ENCODE measurements at regions not wholly inside any gene's neighbourhood (a gene's known extent, or its start where the extent isn't known, plus 50 kb on each side); places are given as distances from the start of the nearest gene placed in this dataset.

DNA sequence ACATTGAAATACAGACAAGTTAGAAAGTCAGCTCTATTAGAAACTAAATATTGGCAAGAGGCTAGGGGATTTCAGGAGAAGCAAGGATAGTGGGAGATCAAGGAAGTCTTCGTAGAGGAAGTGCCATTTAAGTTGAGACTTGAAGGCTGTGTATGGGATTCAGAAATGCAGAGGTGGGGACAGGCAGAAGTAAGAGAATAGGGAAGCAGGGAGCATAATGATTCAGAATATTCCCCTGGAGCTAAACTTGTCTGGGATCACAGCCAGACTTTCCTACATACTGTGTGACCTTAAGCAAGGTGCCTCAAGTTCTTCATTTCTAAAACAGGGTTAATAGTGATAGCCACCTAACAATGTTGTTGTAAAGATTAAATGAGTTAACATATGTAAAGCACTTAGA is 108.8 kb downstream of the DDIT4L start:
- no peaks in the 10 kb centered on the region for H3K27me3 ChIP-seq (ENCODE audit: control insufficient read depth, insufficient read depth, low read length)
- intact Hi-C loops (cut with micrococcal nuclease; ENCODE audit: unreplicated experiment) (no loop called here), in situ Hi-C loops (cut with HindIII; ENCODE audit: low pct_unique_long_range_greater_than_20kb, low sequenced_read_pairs) (no loop called here)
- H3K4me3 ChIP-seq (ENCODE audit: low read depth in 2 of 2, low read length in 2 of 2): no peak overlapping the region
- no peaks in the 10 kb centered on the region for H3K4me1 ChIP-seq (ENCODE audit: control insufficient read depth, insufficient read depth, low read length)
- no TSS peak for BruUV-seq (replicated peaks)
- H3K27ac ChIP-seq (ENCODE audit: low read length): no peak overlapping the region
- ChIA-PET CTCF (no interaction called here), POLR2A (no interaction called here)
- TF ChIP-seq, protein P1, sequence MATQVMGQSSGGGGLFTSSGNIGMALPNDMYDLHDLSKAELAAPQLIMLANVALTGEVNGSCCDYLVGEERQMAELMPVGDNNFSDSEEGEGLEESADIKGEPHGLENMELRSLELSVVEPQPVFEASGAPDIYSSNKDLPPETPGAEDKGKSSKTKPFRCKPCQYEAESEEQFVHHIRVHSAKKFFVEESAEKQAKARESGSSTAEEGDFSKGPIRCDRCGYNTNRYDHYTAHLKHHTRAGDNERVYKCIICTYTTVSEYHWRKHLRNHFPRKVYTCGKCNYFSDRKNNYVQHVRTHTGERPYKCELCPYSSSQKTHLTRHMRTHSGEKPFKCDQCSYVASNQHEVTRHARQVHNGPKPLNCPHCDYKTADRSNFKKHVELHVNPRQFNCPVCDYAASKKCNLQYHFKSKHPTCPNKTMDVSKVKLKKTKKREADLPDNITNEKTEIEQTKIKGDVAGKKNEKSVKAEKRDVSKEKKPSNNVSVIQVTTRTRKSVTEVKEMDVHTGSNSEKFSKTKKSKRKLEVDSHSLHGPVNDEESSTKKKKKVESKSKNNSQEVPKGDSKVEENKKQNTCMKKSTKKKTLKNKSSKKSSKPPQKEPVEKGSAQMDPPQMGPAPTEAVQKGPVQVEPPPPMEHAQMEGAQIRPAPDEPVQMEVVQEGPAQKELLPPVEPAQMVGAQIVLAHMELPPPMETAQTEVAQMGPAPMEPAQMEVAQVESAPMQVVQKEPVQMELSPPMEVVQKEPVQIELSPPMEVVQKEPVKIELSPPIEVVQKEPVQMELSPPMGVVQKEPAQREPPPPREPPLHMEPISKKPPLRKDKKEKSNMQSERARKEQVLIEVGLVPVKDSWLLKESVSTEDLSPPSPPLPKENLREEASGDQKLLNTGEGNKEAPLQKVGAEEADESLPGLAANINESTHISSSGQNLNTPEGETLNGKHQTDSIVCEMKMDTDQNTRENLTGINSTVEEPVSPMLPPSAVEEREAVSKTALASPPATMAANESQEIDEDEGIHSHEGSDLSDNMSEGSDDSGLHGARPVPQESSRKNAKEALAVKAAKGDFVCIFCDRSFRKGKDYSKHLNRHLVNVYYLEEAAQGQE (IDR thresholded peaks at IDR 0.05; ENCODE audit: insufficient read depth in 1 of 2, low read depth in 2 of 2, low read length in 1 of 2): no peak
- TF ChIP-seq SIN3A (IDR thresholded peaks at IDR 0.05; ENCODE audit: borderline replicate concordance, insufficient read depth, low read depth, low read length): no peak
- TF ChIP-seq, protein P2, sequence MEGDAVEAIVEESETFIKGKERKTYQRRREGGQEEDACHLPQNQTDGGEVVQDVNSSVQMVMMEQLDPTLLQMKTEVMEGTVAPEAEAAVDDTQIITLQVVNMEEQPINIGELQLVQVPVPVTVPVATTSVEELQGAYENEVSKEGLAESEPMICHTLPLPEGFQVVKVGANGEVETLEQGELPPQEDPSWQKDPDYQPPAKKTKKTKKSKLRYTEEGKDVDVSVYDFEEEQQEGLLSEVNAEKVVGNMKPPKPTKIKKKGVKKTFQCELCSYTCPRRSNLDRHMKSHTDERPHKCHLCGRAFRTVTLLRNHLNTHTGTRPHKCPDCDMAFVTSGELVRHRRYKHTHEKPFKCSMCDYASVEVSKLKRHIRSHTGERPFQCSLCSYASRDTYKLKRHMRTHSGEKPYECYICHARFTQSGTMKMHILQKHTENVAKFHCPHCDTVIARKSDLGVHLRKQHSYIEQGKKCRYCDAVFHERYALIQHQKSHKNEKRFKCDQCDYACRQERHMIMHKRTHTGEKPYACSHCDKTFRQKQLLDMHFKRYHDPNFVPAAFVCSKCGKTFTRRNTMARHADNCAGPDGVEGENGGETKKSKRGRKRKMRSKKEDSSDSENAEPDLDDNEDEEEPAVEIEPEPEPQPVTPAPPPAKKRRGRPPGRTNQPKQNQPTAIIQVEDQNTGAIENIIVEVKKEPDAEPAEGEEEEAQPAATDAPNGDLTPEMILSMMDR (IDR thresholded peaks at IDR 0.05): no peak
- no peak for TF ChIP-seq POLR2AphosphoS5 (IDR thresholded peaks at IDR 0.05; ENCODE audit: low read depth, low read length)
- TF ChIP-seq TCF7L2 (IDR thresholded peaks at IDR 0.05; ENCODE audit: low read depth, low read length): no peak
- ATAC-seq: no peak
- no peak for DNase-seq (ENCODE audit: low read depth, low spot score)
- H3K36me3 ChIP-seq (ENCODE audit: control insufficient read depth, insufficient read depth, low read length): no peaks in the 10 kb centered on the region; the same call in 1 of the 2 replicates
- no peaks in the 10 kb centered on the region for H3K9me3 ChIP-seq (ENCODE audit: control insufficient read depth, insufficient read depth, low read depth, low read length)

DNA sequence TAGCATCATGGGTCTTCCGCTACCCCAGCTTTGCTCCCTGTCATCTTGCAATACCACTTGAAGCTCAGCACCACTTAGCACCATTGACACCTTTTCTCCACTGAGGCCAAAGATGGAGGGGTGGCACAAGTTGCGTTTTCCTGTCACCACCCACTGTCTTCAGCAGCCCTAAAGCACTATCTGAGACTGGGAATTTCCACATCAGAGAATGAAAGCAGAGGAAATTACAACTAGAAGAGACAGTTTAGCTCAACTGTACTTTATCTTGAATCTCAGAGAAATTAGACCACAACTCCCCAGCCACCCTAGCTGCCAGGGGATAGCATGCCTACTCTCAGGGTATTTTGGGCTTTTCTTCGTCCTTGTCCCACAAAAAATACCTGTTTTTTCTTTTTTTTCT is 111.0 kb downstream of the DDIT4L start:
- TF ChIP-seq TCF7L2 (IDR thresholded peaks at IDR 0.05; ENCODE audit: low read depth, low read length): no peak
- no peak for TF ChIP-seq SIN3A (IDR thresholded peaks at IDR 0.05; ENCODE audit: borderline replicate concordance, insufficient read depth, low read depth, low read length)
- TF ChIP-seq, protein P1 (IDR thresholded peaks at IDR 0.05; ENCODE audit: insufficient read depth in 1 of 2, low read depth in 2 of 2, low read length in 1 of 2): no peak
- no peak for TF ChIP-seq POLR2AphosphoS5 (IDR thresholded peaks at IDR 0.05; ENCODE audit: low read depth, low read length)
- TF ChIP-seq, protein P2 (IDR thresholded peaks at IDR 0.05): no peak
- CTCF ChIA-PET: no interaction called here
- no peak overlapping the region for H3K4me3 ChIP-seq (ENCODE audit: low read depth in 2 of 2, low read length in 2 of 2)
- H3K27me3 ChIP-seq (ENCODE audit: control insufficient read depth, insufficient read depth, low read length): no peaks in the 10 kb centered on the region
- POLR2A ChIA-PET: no interaction called here
- intact Hi-C loops (cut with micrococcal nuclease; ENCODE audit: unreplicated experiment) (no loop called here), in situ Hi-C loops (cut with HindIII; ENCODE audit: low pct_unique_long_range_greater_than_20kb, low sequenced_read_pairs) (no loop called here)
- H3K9me3 ChIP-seq (ENCODE audit: control insufficient read depth, insufficient read depth, low read depth, low read length): no peaks in the 10 kb centered on the region
- no peaks in the 10 kb centered on the region; the same call in 1 of the 2 replicates for H3K36me3 ChIP-seq (ENCODE audit: control insufficient read depth, insufficient read depth, low read length)
- DNase-seq (ENCODE audit: low read depth, low spot score): no peak
- ATAC-seq: no peak
- no TSS peak for BruUV-seq (replicated peaks)
- H3K4me1 ChIP-seq (ENCODE audit: control insufficient read depth, insufficient read depth, low read length): no peaks in the 10 kb centered on the region
- H3K27ac ChIP-seq (ENCODE audit: low read length): no peak overlapping the region
